Jurkat, Clone E6-1 (cell line): ENCODE measurements at regions not wholly inside any gene's neighbourhood (a gene's known extent, or its start where the extent isn't known, plus 50 kb on each side); places are given as distances from the start of the nearest gene placed in this dataset.
A peak's percentile ranks its signal among the peaks of the same experiment; 100 is the strongest.
"Not testable (repeated sequence)": the region's sequence is repeated elsewhere in the genome, so short reads cannot be mapped to it uniquely, and the experiment has no call there.

ENCODE experiments used
- DNase-seq: peaks from one replicate; pipeline ENCODE4 v3.0.0-alpha.2; 2011; ENCODE audit warnings: low read depth, low spot score
- H3K4me3 ChIP-seq: 2 replicates; pipeline ENCODE4 v1.5.1; 2011; ENCODE audit warnings: mild to moderate bottlenecking, low read length, control low read depth, moderate library complexity

DNA sequence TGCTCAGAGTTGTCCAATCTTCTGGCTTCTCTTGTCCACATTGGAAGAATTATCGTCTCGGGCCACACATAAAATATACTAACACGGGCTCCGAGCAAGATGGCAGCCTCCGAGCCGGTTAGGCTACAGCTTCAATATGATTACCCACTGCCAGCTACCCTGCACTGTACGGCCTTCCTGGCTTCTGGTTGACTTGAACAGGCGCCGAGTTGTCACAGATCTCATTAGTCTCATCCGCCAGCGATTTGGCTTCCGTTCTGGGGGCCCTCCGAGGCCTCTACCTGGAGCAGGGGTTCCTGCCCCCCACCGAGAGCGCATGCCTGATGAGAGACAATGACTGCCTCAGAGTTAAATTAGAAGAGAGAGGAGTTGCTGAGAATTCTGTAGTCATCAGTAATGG lies 101.2 kb upstream of the NUDT6 start:
- DNase-seq: no peak

DNA sequence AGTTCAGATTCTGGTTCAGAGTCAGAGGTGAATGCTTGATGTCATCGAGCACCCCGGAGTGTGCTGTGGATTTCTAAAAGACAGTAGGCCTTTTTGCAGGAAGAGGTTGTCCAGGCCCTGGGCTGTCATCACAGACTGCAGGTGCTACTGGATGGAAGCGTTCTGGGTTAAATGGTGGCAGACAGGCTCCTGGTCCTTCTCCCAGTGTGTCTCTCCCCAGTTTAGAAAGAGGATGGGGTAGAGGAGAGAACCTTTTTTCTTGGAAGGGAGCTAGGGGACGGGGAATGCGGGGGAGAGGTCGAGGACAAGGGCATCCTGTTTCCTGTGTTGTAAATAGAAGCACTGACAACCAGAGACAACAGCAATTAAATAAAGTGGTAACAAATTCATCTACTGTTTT lies 102.3 kb upstream of the NUDT6 start:
- no peak overlapping the region for H3K4me3 ChIP-seq
- DNase-seq: no peak

More for the DNA sequence above, 101.2 kb upstream of the NUDT6 start:
- H3K4me3 ChIP-seq: no peak overlapping the region

DNA sequence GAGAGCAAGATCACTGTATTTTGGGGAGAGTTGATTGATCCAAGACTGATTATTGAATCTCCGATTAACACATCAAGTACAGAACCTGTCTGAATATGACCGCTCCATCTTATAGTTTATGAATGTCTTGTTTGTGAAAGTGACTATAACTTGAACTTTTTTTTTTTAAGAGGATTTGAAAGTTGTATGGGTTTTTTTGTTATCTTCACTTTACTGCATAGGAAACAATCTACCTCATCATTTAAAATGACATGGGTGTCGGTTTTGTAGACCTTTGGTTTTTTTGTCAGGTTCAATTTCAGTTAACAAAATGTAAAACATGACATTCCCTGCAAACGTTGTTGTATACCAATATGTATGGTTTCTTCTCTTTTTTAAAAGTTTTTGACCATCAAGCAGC lies 103.0 kb upstream of the NUDT6 start:
- DNase-seq: no peak
- no peak overlapping the region for H3K4me3 ChIP-seq

- H3K4me3 ChIP-seq: not testable (repeated sequence)
- peak; percentile 23 for DNase-seq
These were observed 103.6 kb upstream of the NUDT6 start for GRCh38 chr4:123026015-123026414.

GRCh38 chr4:123031664-123032063 lies 109.3 kb upstream of the NUDT6 start:
- DNase-seq: no peak
- no peak overlapping the region for H3K4me3 ChIP-seq

DNA sequence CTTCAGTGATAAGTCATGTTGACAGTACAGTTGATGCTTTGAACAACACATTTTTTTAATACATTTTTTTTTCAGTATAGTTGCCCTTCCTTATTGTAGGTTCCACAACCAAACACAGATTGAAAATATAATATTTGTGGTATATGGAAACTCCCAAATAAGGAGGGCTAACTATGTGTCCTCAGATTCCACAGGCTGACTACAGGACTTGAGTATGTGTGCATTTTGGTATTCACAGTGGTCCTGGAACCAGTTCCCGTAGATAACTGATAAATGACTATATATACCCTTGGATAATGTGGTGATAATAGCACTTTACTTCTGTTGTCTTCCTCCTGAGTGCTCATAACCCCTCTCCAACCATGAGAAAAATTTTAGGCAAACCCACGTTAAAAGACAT lies 111.6 kb upstream of the NUDT6 start:
- DNase-seq: no peak
- H3K4me3 ChIP-seq: no peak overlapping the region

GRCh38 chr4:123035239-123035638 lies 112.8 kb upstream of the NUDT6 start:
- DNase-seq: no peak
- no peak overlapping the region for H3K4me3 ChIP-seq

DNA sequence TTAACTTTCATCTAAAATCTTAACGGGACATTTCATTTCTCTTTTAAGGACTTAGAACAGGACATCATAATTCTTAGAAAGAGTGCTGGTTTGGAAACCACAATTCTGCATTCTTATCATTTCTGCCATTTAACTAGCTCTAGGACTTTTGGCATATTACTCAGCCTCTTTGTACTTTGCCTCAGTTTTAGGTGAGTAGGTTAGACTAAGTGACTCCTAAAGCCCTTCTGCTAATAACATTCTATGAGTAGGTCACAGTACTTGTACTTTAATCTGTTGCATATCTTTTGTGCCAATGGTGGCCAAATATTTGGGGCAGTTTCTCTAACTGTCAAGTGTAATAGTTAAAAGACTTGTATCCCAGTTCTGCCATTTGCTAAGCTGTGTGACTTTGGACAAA lies 115.4 kb upstream of the NUDT6 start:
- H3K4me3 ChIP-seq: no peak overlapping the region
- no peak for DNase-seq

DNA sequence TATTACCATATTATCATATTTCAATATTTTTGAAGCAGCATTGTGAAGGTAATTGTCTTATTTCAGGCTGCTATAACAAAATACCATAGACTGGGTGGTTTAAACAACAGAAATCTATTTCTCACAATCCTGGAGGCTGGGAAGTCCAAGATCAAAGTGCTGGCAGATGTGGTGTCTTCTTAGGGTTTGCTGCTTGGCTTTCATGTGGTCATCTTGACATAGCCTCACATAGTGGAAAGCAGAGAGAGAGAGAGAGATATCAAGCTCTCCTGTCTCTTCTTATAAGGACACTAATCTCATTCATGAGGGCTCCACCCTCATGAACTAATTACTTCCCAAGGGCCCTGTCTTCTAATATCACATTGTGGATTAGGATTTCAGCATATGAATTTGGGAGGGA lies 119.7 kb upstream of the NUDT6 start:
- H3K4me3 ChIP-seq: no peak overlapping the region
- peak; percentile 55 for DNase-seq

DNA sequence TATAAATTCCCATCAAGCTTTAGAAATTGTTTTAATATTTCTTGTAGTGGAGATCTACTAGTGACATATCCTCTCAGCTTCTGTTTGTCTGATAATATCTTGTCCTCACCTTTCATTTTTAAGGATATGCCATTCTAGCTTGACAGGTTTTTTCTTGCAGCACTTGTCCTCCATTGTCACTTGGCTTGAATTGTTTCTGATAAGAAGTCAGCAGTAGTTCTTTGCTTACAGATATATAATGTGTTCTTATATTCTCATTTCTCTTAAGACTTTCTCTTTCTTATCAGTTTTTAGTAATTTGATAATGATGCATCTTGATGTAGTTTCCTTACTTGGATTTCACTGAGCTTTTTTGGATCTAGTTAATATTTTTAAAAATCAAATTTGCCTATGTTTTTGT lies 120.6 kb upstream of the NUDT6 start:
- H3K4me3 ChIP-seq: no peak overlapping the region
- DNase-seq: no peak

DNA sequence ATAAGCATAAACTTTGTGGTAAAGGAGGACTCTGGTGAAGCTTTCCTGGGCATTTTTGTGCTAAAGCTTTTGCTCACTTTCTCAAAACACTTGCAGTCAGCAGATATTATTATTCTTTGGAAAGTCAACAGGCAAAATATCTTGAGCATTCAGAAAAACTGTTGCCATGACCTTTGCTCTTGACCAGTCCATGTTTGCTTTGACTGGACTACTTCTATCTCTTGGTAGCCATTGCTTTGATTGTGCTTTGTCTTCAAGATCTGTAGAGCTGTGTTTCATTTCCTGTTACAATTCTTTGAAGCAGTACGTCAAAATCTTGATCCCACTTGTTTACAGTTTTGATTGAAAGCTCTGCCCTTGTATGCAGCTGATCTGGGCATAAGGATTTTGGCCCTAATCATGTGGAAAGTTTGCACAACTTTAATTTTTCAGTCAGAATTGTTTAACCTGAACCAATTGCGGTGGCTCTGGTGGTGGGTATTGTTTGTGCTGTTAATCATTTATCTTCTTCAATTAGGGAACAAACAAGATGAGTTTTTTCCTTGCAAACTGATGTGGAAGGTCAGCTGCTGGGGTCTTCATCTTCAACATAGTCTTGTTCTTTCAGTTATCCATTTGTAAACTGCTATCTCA lies 121.5 kb upstream of the NUDT6 start:
- no peak overlapping the region for H3K4me3 ChIP-seq
- DNase-seq: no peak

- no peak for DNase-seq
- no peak overlapping the region for H3K4me3 ChIP-seq
These were observed 123.7 kb upstream of the NUDT6 start for GRCh38 chr4:123046096-123046495.

GRCh38 chr4:123050018-123050417 lies 127.6 kb upstream of the NUDT6 start:
- peak; percentile 12 for DNase-seq
- no peak overlapping the region for H3K4me3 ChIP-seq

DNA sequence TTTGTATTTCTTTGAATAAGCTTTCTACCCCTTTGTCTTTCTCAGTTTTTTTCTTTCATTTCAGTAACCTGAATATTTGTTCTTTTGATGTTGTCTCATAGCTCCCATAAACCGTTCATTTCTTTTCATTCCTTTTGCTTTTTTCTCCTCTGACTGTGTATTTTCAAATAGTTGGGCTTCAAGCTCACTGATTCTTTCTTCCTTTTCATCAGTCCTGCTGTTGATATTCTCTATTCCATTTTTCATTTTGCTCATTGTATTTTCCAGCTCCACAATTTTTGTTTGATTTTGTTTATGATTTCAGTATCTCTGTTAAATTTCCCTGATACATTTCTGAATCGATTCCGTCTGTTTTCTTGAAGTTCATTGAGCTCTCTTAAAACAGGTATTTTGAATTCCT lies 129.6 kb upstream of the NUDT6 start:
- DNase-seq: no peak
- no peak overlapping the region for H3K4me3 ChIP-seq

- H3K4me3 ChIP-seq: no peak overlapping the region
- no peak for DNase-seq
These were observed 133.5 kb upstream of the NUDT6 start for GRCh38 chr4:123055943-123056342.

GRCh38 chr4:123060039-123060770 lies 137.8 kb upstream of the NUDT6 start:
- no peak overlapping the region for H3K4me3 ChIP-seq
- no peak for DNase-seq

- no peak overlapping the region for H3K4me3 ChIP-seq
- no peak for DNase-seq
These were observed 142.0 kb upstream of the NUDT6 start for GRCh38 chr4:123064390-123064789.

- no peak overlapping the region for H3K4me3 ChIP-seq
- no peak for DNase-seq
These were observed 145.7 kb upstream of the NUDT6 start for GRCh38 chr4:123068081-123068480.

GRCh38 chr4:123072060-123072459 lies 149.7 kb upstream of the NUDT6 start:
- DNase-seq: no peak
- no peak overlapping the region for H3K4me3 ChIP-seq

DNA sequence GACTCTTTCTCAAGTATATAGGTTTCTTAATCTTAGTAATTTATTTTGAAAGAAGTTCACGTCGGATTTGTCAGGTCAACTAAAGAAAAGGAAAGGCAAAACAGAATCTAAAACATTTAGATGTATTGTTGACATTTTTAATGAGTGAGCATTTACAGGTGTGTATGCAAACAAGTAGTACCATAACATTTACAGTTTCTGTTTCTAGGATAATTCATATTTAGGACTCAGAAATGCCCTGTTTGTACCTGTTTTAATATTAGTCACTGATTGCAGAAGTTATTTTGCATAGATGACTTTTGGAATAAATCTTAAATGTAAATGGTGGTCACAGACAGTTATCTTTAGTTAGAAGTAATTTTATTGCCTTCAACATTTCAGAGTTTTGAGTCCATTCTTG lies 151.3 kb upstream of the NUDT6 start:
- no peak for DNase-seq
- H3K4me3 ChIP-seq: no peak overlapping the region

DNA sequence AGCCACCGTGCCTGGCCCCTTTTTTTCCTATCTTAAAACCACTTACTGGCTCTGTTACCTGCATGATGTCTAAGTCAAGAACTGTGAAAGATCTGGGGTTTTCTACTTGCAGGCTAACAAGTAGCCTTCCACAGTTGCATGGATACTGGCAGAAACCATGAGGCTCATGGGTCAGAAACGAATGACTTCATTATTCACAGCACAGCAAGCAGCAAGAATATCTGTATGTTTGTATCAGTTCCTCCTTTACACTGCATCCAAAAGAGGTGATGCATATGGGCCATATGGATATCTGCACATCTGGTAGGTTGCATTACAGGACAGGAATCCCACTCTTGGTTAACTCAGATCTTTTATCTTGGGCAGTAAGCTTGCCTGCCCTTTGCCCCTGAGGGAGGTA lies 154.9 kb upstream of the NUDT6 start:
- no peak for DNase-seq
- no peak overlapping the region for H3K4me3 ChIP-seq
